ENCODE measurements at regions not wholly inside any gene's neighbourhood (a gene's known extent, or its start where the extent isn't known, plus 50 kb on each side); places are given as distances from the start of the nearest gene placed in this dataset.

DNA sequence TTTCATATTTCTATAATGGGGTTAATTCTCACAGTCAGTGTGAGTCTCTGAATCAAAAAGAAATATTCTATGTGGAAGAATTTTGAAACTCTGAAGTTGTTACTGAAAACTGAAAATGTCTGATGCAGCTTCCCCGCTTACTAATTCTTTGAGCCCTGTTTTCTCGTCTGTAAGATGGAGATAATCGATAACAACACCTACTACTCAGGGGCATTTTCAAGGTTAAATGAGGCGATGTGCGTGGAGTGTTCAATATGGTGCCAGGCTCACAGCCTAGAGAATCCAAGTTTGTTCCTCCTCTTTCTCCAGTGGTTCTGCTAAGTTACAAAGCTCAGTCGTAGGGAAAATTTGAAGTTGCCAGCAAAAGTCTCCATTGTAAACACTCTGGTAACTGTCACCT, 391.4 kb downstream of the FUT8 start:
- peaks cover 5% of the 10 kb centered on the region for H3K4me1 ChIP-seq (ENCODE audit: control insufficient read depth, insufficient read depth, low read length)
- no peak overlapping the region for H2AFZ ChIP-seq (ENCODE audit: control insufficient read depth, low read depth, low read length)
- H4K20me1 ChIP-seq (ENCODE audit: control insufficient read depth, insufficient read depth), result no peaks in the 10 kb centered on the region
- ChIA-PET SMC1A (ENCODE audit: uncharacterized antibody, unreplicated experiment) (interaction anchor here (1.2 kb wide), 1 partner anchor 364 kb away, joined by 3 read pairs; no protein-coding TSS in a partner anchor), RAD21 (ENCODE audit: unreplicated experiment) (interaction anchor here (0.8 to 1.3 kb wide), 2 partner anchors 20 to 389 kb away, joined by 3 read pairs; no protein-coding TSS in a partner anchor), CTCF (interaction anchor here (0.5 kb wide), 1 partner anchor 774 kb away, joined by 3 read pairs; no protein-coding TSS in a partner anchor), POLR2A (no interaction called here)
- peaks cover 11% of the 10 kb centered on the region for H3K9me3 ChIP-seq (replicated peaks; ENCODE audit: control insufficient read depth, insufficient read depth, low read length)
- in situ Hi-C loops (cut with MboI), result no loop called here
- H3K27ac ChIP-seq (ENCODE audit: control insufficient read depth, insufficient read depth), result no peak overlapping the region
- no peaks in the 10 kb centered on the region for H3K79me2 ChIP-seq (ENCODE audit: control insufficient read depth, insufficient read depth, low read length)
- no peak overlapping the region for H3K9ac ChIP-seq (ENCODE audit: control insufficient read depth, insufficient read depth, low read length)
- no peak overlapping the region for H3K4me3 ChIP-seq
- H3K27me3 ChIP-seq (replicated peaks in 1 of 2; ENCODE audit: control insufficient read depth in 2 of 2, insufficient read depth in 2 of 2, low read length in 1 of 2), result no peaks in the 10 kb centered on the region
- no peak for TF ChIP-seq CREB1 (IDR thresholded peaks at IDR 0.05; ENCODE audit: low read depth)
- no peak for TF ChIP-seq NFYA (IDR thresholded peaks at IDR 0.05; ENCODE audit: borderline replicate concordance, low read depth, low read length)
- TF ChIP-seq NFXL1 (IDR thresholded peaks at IDR 0.05; ENCODE audit: borderline replicate concordance), result no peak
- TF ChIP-seq ZNF384 (IDR thresholded peaks at IDR 0.05; ENCODE audit: borderline replicate concordance, low read depth, low read length), result no peak
- TF ChIP-seq ZNF622 (IDR thresholded peaks at IDR 0.05), result no peak
- TF ChIP-seq ZZZ3 (IDR thresholded peaks at IDR 0.05; ENCODE audit: control insufficient read depth, insufficient read length, low read depth), result no peak
- TF ChIP-seq, protein P1, sequence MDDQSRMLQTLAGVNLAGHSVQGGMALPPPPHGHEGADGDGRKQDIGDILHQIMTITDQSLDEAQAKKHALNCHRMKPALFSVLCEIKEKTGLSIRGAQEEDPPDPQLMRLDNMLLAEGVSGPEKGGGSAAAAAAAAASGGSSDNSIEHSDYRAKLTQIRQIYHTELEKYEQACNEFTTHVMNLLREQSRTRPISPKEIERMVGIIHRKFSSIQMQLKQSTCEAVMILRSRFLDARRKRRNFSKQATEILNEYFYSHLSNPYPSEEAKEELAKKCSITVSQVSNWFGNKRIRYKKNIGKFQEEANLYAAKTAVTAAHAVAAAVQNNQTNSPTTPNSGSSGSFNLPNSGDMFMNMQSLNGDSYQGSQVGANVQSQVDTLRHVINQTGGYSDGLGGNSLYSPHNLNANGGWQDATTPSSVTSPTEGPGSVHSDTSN (IDR thresholded peaks at IDR 0.05; ENCODE audit: insufficient replicate concordance, low read depth, low read length), result no peak
- no peak for TF ChIP-seq PML (IDR thresholded peaks at IDR 0.05; ENCODE audit: low read length)
- no peak for TF ChIP-seq PAX5 (IDR thresholded peaks at IDR 0.05; ENCODE audit: borderline replicate concordance, low read depth, low read length)
- TF ChIP-seq, protein P2, sequence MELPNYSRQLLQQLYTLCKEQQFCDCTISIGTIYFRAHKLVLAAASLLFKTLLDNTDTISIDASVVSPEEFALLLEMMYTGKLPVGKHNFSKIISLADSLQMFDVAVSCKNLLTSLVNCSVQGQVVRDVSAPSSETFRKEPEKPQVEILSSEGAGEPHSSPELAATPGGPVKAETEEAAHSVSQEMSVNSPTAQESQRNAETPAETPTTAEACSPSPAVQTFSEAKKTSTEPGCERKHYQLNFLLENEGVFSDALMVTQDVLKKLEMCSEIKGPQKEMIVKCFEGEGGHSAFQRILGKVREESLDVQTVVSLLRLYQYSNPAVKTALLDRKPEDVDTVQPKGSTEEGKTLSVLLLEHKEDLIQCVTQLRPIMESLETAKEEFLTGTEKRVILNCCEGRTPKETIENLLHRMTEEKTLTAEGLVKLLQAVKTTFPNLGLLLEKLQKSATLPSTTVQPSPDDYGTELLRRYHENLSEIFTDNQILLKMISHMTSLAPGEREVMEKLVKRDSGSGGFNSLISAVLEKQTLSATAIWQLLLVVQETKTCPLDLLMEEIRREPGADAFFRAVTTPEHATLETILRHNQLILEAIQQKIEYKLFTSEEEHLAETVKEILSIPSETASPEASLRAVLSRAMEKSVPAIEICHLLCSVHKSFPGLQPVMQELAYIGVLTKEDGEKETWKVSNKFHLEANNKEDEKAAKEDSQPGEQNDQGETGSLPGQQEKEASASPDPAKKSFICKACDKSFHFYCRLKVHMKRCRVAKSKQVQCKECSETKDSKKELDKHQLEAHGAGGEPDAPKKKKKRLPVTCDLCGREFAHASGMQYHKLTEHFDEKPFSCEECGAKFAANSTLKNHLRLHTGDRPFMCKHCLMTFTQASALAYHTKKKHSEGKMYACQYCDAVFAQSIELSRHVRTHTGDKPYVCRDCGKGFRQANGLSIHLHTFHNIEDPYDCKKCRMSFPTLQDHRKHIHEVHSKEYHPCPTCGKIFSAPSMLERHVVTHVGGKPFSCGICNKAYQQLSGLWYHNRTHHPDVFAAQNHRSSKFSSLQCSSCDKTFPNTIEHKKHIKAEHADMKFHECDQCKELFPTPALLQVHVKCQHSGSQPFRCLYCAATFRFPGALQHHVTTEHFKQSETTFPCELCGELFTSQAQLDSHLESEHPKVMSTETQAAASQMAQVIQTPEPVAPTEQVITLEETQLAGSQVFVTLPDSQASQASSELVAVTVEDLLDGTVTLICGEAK (IDR thresholded peaks at IDR 0.05; ENCODE audit: borderline replicate concordance), result no peak
- FAIRE-seq, result no peak
- no peak for DNase-seq (ENCODE audit: low read depth, low spot score)
- no peak for ATAC-seq
- WGBS (ENCODE audit: insufficient coverage, insufficient replicate concordance, low lambda C conversion rate, missing lambda C conversion rate), result 23% methylated on average over 6 of the region's 6 CpGs
- H3K4me2 ChIP-seq (ENCODE audit: control insufficient read depth, insufficient read depth), result no peak overlapping the region
- no peaks in the 10 kb centered on the region for H3K36me3 ChIP-seq (ENCODE audit: control insufficient read depth in 2 of 2, insufficient read depth in 2 of 2, low read length in 1 of 2)
- intact Hi-C loops (cut with micrococcal nuclease; ENCODE audit: unreplicated experiment), result no loop called here
- BruUV-seq (replicated peaks), result no TSS peak

Measured in GM12878 (cell line).